ENCODE measurements at regions not wholly inside any gene's neighbourhood (a gene's known extent, or its start where the extent isn't known, plus 50 kb on each side); places are given as distances from the start of the nearest gene placed in this dataset.

GRCh38 chr1:163406772-163407171 is 85.0 kb downstream of the NUF2 start:
- ATAC-seq, result no peak

GRCh38 chr1:163408262-163408661 is 86.5 kb downstream of the NUF2 start:
- ATAC-seq, result no peak

- no peak for ATAC-seq
Observed at GRCh38 chr1:163410073-163410999, 88.6 kb downstream of the NUF2 start.

- ATAC-seq, result no peak
Observed at GRCh38 chr1:163412221-163412620, 90.5 kb downstream of the NUF2 start.

GRCh38 chr1:163414778-163415177 is 93.0 kb downstream of the NUF2 start:
- no peak for ATAC-seq

GRCh38 chr1:163421701-163422100 is 99.9 kb downstream of the NUF2 start:
- ATAC-seq, result no peak

GRCh38 chr1:163422738-163423404 is 101.1 kb downstream of the NUF2 start:
- ATAC-seq, result no peak

- ATAC-seq, result no peak
Observed at GRCh38 chr1:163426505-163427251, 104.9 kb downstream of the NUF2 start.

- no peak for ATAC-seq
Observed at GRCh38 chr1:163427279-163427678, 105.5 kb downstream of the NUF2 start.

GRCh38 chr1:163436140-163436812 is 114.5 kb downstream of the NUF2 start:
- ATAC-seq, result no peak

- no peak for ATAC-seq
Observed at GRCh38 chr1:163439471-163439870, 117.7 kb downstream of the NUF2 start.

- no peak for ATAC-seq
Observed at GRCh38 chr1:163440090-163440489, 118.3 kb downstream of the NUF2 start.

- no peak for ATAC-seq
Observed at GRCh38 chr1:163442231-163442879, 120.6 kb downstream of the NUF2 start.

GRCh38 chr1:163442895-163443294 is 121.1 kb downstream of the NUF2 start:
- ATAC-seq, result no peak

GRCh38 chr1:163443863-163444262 is 122.1 kb downstream of the NUF2 start:
- no peak for ATAC-seq

- no peak for ATAC-seq
Observed at GRCh38 chr1:163444665-163445064, 122.9 kb downstream of the NUF2 start.

GRCh38 chr1:163450986-163451385 is 129.2 kb downstream of the NUF2 start:
- ATAC-seq, result no peak

- no peak for ATAC-seq
Observed at GRCh38 chr1:163459539-163459938, 137.8 kb downstream of the NUF2 start.

GRCh38 chr1:163467289-163467688 is 145.5 kb downstream of the NUF2 start:
- ATAC-seq, result no peak

GRCh38 chr1:163471779-163472650 is 150.3 kb downstream of the NUF2 start:
- no peak for ATAC-seq

- no peak for ATAC-seq
Observed at GRCh38 chr1:163472651-163473248, 151.0 kb downstream of the NUF2 start.

Measured in esophagus mucosa (tissue), 1 donor.